ENCODE measurements at regions not wholly inside any gene's neighbourhood (a gene's known extent, or its start where the extent isn't known, plus 50 kb on each side); places are given as distances from the start of the nearest gene placed in this dataset.
"Not testable (repeated sequence)": the region's sequence is repeated elsewhere in the genome, so short reads cannot be mapped to it uniquely, and the experiment has no call there.

DNA sequence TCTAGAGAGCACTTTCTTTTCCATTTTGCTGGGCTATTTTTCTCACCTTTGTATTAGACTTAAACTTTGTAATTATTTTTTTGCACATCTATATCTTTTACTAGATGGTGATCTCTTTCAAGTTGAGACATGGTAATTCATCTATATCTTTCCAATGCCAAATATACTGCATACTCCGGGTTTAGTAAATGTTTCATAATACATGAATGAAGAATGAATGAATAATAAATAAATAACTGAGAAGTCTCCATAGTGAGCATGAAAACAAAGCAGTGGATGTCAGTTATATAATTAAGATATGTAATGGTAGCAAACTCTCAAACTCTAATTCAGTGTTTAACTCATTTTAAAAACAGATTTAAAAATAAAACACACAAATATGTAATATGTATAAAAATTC, 342.5 kb upstream of the KITLG start:
- Histone ChIP-seq H3K4me1 (ENCODE audit: insufficient read depth, low read length) (peaks cover 19% of the 10 kb centered on the region; the same call in 1 of the 2 replicates), H3K36me3 (ENCODE audit: insufficient read depth, low read length) (no peaks in the 10 kb centered on the region), H3K9ac (ENCODE audit: low read depth, low read length) (no peak overlapping the region), H3K9me3 (ENCODE audit: control insufficient read depth, insufficient read depth, low read length) (no peaks in the 10 kb centered on the region)

DNA sequence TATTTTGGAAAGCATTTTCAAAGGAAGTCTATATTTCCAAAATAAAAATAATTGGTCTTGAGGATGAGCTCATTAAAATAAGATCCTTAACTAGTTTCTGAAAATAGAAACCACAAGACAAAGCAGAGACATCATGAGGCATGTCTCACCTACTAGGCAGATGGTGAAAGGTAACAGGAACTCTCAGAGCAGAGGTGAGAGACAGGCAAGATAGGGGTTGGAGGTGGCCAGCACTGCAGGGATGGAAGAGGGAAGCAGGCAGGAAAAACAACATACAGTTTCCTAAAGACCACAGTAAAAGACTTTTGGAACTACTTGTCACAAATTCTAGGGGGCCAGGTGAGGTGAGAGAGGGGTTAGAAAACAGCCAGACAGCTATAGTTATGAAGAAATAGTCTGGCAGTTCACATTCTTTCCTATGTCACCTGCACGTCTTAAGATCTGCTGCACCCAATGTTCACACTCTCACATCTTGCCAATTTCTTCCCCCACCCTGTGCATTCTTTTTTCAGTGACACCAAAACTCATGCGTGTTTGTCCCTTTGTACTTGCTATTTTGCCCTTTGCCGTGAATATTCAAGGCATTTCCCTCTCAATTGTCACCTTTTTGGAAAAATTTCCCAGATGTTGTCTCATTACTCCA, 341.7 kb upstream of the KITLG start:
- Histone ChIP-seq H3K36me3 (ENCODE audit: insufficient read depth, low read length) (no peaks in the 10 kb centered on the region), H3K9me3 (ENCODE audit: control insufficient read depth, insufficient read depth, low read length) (no peaks in the 10 kb centered on the region), H3K9ac (ENCODE audit: low read depth, low read length) (no peak overlapping the region), H3K4me1 (ENCODE audit: insufficient read depth, low read length) (peaks cover 19% of the 10 kb centered on the region; the same call in 1 of the 2 replicates)

DNA sequence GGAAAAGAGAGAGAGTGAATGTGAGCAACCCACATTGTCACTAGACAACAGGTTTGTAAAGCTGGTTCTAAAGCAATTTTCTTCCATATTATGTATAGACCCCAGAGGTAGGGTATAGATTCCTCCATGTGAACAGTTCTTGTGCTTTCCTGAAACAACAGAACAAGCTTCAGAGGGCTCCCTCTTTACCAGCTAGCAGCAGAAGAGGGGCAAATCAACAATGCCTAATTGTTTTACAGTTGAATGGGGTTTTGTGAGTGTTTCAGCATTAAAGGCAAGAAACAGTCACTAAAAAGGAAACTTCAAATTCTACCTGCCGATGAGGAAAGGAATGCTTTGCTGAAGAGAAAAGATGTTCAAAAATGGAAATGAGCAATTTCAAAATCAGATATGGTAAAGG, 341.2 kb upstream of the KITLG start:
- Histone ChIP-seq H3K4me1 (ENCODE audit: insufficient read depth, low read length) (peaks cover 19% of the 10 kb centered on the region; the same call in 1 of the 2 replicates), H3K9me3 (ENCODE audit: control insufficient read depth, insufficient read depth, low read length) (no peaks in the 10 kb centered on the region), H3K36me3 (ENCODE audit: insufficient read depth, low read length) (no peaks in the 10 kb centered on the region), H3K9ac (ENCODE audit: low read depth, low read length) (no peak overlapping the region)

DNA sequence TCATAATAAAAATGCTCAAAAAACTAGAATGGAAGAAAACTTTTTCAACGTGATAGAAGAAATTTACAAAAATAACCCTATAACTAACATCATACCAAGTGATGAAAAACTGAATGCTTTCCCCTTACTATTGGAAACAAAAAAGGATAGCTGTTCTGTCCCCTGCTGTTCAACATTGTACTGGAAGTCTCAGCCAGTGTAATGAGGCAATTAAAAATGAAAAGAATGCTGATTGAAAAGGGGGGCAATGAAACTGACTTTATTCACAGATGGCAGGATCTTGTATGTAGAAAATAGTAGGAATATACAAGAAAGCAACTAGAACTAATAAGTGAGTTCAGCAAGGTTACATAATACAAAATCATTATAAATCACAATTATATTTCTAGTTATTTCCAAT, 337.9 kb upstream of the KITLG start:
- H3K9ac ChIP-seq (ENCODE audit: low read depth, low read length): no peak overlapping the region
- no peaks in the 10 kb centered on the region for H3K9me3 ChIP-seq (ENCODE audit: control insufficient read depth, insufficient read depth, low read length)
- peaks cover 19% of the 10 kb centered on the region; the same call in 1 of the 2 replicates for H3K4me1 ChIP-seq (ENCODE audit: insufficient read depth, low read length)
- no peaks in the 10 kb centered on the region for H3K36me3 ChIP-seq (ENCODE audit: insufficient read depth, low read length)

DNA sequence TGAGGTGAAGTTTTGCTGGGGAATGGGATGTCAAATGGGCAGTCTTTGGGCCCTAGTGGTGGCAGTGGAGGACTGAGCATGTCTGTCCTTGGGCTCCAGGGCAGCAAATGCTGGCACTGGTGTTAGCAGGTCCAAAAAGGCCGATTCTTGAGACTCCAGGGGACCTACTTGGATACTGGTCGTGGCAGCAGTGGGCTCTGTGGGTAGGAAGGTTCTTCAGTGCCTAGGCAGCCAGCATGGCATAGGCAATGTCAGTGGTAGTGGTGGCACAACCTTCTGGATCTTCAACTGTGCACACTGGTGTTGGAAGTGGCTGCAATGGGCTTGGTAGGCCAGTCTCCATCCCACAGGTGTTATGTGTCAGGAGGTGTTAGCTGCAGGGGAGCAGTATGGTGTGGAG, 334.7 kb upstream of the KITLG start:
- Histone ChIP-seq H3K9me3 (ENCODE audit: control insufficient read depth, insufficient read depth, low read length) (no peaks in the 10 kb centered on the region; the same call in 1 of the 2 replicates), H3K4me1 (ENCODE audit: insufficient read depth, low read length) (no peaks in the 10 kb centered on the region; the same call in 1 of the 2 replicates), H3K9ac (ENCODE audit: low read depth, low read length) (no peak overlapping the region), H3K36me3 (ENCODE audit: insufficient read depth, low read length) (no peaks in the 10 kb centered on the region)

DNA sequence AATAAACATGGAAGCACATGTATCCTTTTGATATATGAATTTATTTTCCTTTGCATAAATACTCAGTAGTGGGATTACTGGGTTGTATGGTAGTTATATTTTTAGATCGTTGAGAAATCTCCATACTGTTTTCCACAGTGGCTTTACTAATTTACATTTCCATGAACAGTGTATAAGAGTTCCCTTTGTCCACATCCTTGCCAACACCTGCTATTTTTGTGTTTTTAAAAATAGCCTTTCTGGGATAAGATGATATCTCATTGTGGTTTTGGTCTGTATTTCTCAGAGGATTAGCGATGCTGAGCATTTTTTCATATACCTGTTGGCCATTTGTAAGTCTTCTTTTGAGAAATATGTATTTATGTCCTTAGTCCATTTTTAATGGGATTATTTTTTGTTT, 329.2 kb upstream of the KITLG start:
- Histone ChIP-seq H3K4me1 (ENCODE audit: insufficient read depth, low read length) (no peaks in the 10 kb centered on the region), H3K9ac (ENCODE audit: low read depth, low read length) (no peak overlapping the region), H3K36me3 (ENCODE audit: insufficient read depth, low read length) (no peaks in the 10 kb centered on the region), H3K9me3 (ENCODE audit: control insufficient read depth, insufficient read depth, low read length) (no peaks in the 10 kb centered on the region; the same call in 1 of the 2 replicates)

DNA sequence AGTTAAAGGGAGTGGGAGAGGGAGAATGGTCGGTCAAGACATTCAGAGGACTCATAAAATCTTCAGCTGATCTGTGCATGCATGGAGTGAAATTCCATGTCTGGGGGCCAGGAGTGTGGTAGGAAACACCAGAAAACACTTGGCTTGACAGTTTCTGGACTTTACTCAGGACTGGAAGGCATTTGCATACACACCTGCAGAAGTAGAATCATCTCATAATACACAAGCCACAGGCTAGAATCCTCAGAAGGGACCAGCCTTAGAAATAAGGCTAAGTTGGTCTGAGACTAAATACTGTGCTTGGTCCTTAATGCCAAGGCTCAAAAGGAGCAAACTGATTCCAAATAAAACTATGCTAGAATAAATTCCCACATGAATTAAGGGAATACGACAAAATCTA, 328.1 kb upstream of the KITLG start:
- H3K9me3 ChIP-seq (ENCODE audit: control insufficient read depth, insufficient read depth, low read length): no peaks in the 10 kb centered on the region; the same call in 1 of the 2 replicates
- no peaks in the 10 kb centered on the region for H3K36me3 ChIP-seq (ENCODE audit: insufficient read depth, low read length)
- H3K9ac ChIP-seq (ENCODE audit: low read depth, low read length): no peak overlapping the region
- no peaks in the 10 kb centered on the region for H3K4me1 ChIP-seq (ENCODE audit: insufficient read depth, low read length)

DNA sequence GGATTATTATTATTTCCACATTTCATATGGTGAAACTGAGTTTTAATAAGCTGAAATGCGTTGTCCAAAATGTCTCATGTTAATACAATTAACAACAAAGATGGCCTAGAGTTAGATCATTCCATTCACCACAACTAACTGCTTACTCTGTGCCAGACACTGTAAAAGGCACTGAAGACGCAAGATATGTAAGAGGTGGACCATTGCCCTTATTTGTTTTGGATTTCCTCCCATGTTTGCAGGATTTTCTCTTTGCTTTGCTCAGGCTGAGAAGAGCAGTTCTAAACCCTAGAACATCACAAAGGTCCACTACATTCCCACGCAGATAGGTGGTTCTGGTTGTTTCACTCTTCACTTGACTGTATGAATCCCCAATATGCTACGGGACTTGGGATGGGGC, 324.4 kb upstream of the KITLG start:
- Histone ChIP-seq H3K9ac (ENCODE audit: low read depth, low read length) (no peak overlapping the region), H3K4me1 (ENCODE audit: insufficient read depth, low read length) (no peaks in the 10 kb centered on the region), H3K36me3 (ENCODE audit: insufficient read depth, low read length) (no peaks in the 10 kb centered on the region), H3K9me3 (ENCODE audit: control insufficient read depth, insufficient read depth, low read length) (no peaks in the 10 kb centered on the region)

DNA sequence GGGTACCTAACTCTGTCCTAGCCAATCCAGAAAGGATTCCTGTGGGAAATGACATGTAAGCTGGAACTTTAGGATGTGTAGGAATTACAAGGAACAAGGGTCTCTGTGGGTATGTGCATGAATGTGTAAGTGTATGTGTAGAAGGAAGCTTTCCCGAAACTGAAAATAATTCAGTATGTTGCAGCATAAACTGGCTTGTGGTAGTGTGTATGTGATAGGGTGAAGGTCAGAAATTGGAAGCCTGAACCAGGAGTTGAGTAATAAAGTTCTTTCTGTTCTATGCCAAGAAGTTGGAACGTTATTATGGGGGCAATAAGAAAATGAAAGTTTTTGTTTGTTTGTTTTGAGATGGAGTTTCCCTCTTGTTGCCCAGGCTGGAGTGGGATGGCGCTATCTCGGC, 323.1 kb upstream of the KITLG start:
- no peaks in the 10 kb centered on the region for H3K36me3 ChIP-seq (ENCODE audit: insufficient read depth, low read length)
- no peak overlapping the region for H3K9ac ChIP-seq (ENCODE audit: low read depth, low read length)
- no peaks in the 10 kb centered on the region for H3K4me1 ChIP-seq (ENCODE audit: insufficient read depth, low read length)
- H3K9me3 ChIP-seq (ENCODE audit: control insufficient read depth, insufficient read depth, low read length): no peaks in the 10 kb centered on the region

DNA sequence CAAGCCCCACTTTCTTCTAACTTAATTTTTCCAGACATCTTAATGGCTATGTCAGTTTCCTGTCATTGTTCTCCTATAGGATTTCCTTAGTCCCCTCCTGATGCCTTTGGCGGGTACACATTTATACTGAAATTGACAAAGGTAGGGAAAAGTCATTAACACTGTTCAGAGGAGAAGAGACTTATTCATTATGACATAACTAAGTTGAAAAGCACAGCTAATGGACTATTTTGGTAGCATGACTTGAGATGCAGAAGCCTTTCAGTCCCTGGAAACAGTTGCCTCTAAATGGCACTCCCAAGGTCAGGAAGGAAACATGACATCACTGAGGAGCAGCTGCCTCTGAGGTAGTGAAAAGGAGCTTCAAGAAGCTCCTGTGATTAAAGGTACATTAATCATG, 317.5 kb upstream of the KITLG start:
- Histone ChIP-seq H3K4me1 (ENCODE audit: insufficient read depth, low read length) (peaks cover 6% of the 10 kb centered on the region), H3K9ac (ENCODE audit: low read depth, low read length) (no peak overlapping the region), H3K36me3 (ENCODE audit: insufficient read depth, low read length) (no peaks in the 10 kb centered on the region), H3K9me3 (ENCODE audit: control insufficient read depth, insufficient read depth, low read length) (no peaks in the 10 kb centered on the region)

DNA sequence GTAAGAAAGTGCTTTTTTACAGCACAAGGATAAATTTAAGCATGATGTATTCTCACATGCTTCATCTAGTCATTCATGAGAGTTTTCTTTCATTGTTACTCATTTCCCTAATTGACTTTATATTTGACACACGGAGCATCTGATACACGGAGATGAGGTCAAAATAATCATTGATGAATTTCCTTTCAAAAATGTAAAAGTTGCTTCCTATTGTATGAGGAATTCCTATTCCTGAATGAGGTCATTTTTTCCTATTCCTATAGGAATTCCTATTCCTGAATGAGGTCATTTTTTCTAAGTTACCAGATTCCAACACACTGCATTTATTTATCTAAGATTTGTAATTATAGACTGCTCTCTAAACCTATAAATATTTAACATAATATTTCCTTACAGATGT, 316.7 kb upstream of the KITLG start:
- Histone ChIP-seq H3K4me1 (ENCODE audit: insufficient read depth, low read length) (peaks cover 6% of the 10 kb centered on the region), H3K36me3 (ENCODE audit: insufficient read depth, low read length) (no peaks in the 10 kb centered on the region), H3K9me3 (ENCODE audit: control insufficient read depth, insufficient read depth, low read length) (no peaks in the 10 kb centered on the region), H3K9ac (ENCODE audit: low read depth, low read length) (no peak overlapping the region)

DNA sequence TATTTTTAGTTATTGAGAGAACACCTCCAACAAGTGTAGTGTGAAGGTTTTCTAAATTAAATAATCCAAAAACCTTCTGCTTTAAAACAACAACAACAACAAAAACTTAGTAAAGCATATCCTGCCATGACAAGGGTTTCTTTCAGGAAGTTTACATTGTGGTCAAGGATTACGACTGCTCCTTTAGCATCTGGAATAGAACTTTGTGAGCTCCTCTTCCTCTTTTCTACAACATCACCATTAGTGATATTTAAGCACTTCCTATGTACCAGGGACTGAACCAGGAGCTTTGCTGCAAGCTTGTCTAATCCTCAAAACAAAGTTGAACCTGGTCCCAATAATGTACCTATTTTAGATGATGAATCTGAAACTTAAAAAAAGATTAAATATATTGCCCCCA, 315.4 kb upstream of the KITLG start:
- H3K4me1 ChIP-seq (ENCODE audit: insufficient read depth, low read length): peaks cover 6% of the 10 kb centered on the region
- no peaks in the 10 kb centered on the region for H3K9me3 ChIP-seq (ENCODE audit: control insufficient read depth, insufficient read depth, low read length)
- no peaks in the 10 kb centered on the region for H3K36me3 ChIP-seq (ENCODE audit: insufficient read depth, low read length)
- no peak overlapping the region for H3K9ac ChIP-seq (ENCODE audit: low read depth, low read length)

DNA sequence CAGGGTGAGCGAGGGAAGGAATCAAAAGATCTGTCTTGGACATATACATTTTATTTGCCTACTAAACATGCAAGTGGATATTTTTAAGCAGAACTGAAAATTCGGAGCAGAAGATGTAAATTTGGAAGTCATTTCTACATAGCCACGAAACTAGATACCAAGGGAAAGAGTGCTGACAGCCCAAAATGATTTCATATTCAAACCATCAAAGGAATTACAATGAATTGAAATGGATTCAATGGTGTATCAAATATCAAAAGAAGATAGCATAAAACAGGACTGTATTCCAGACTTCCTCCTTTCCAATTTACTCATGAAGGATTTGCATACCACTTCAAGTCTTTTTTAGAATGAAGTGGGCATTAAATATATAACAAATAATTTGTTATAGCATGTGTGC, 313.5 kb upstream of the KITLG start:
- Histone ChIP-seq H3K36me3 (ENCODE audit: insufficient read depth, low read length) (no peaks in the 10 kb centered on the region), H3K9ac (ENCODE audit: low read depth, low read length) (no peak overlapping the region), H3K9me3 (ENCODE audit: control insufficient read depth, insufficient read depth, low read length) (no peaks in the 10 kb centered on the region), H3K4me1 (ENCODE audit: insufficient read depth, low read length) (peaks cover 6% of the 10 kb centered on the region)

DNA sequence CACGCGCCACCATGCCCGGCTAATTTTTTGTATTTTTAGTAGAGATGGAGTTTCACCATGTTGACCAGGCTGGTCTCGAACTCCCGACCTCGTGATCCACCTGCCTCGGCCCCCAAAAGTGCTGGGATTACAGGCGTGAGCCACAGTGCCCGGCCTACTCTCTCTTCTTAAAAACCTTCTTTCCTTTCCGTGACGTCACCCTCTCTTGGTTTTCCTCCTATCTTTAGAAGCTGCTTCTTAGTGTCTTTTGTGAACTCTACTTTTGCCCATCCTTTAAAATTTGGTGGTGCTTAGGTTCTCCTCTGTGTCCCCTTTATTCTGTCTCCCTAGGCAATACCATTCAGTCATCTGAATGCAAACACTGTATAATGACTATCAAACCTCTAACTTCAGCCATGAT, 311.2 kb upstream of the KITLG start:
- not testable (repeated sequence) for H3K4me1 ChIP-seq (ENCODE audit: insufficient read depth, low read length); H3K9me3 ChIP-seq (ENCODE audit: control insufficient read depth, insufficient read depth, low read length); H3K36me3 ChIP-seq (ENCODE audit: insufficient read depth, low read length); H3K9ac ChIP-seq (ENCODE audit: low read depth, low read length)

DNA sequence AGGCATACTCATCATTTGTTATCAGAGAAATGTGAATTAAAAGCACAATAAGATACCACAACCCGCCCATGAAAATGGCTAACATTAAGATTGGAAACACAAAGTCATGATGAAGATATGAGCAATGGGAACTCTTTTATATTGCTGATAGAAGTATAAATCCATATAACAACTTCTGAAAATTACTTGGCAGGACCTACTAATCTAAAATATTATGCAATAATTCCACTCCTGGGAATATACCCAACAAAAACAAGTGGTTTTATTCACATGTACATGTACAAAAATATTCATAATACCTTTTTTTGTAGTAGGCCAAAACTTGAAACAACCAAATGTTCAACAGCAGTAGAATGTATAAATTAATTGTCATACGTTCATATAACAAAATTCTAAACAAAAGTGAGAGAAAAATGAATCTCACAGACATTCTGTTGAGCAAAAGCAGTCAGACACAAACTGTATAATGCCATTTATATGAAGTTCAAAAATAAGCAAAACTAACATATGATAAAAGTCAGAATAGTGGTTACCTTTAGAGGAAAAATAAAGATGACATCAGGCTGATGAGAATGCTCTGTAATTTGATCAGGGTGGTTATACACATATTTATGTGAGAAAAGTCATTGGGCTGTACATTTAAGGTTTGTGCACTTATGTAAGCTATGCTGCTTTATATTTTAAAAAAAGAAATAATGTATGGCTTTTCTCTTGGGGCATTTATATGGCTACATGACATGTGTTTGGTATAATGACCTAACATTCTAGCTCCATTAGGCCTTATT, 309.2 kb upstream of the KITLG start:
- Histone ChIP-seq H3K9ac (ENCODE audit: low read depth, low read length) (no peak overlapping the region), H3K36me3 (ENCODE audit: insufficient read depth, low read length) (no peaks in the 10 kb centered on the region), H3K4me1 (ENCODE audit: insufficient read depth, low read length) (no peaks in the 10 kb centered on the region), H3K9me3 (ENCODE audit: control insufficient read depth, insufficient read depth, low read length) (no peaks in the 10 kb centered on the region)
